Right ventricle myocardium inferior (tissue), 1 donor: ENCODE measurements at regions not wholly inside any gene's neighbourhood (a gene's known extent, or its start where the extent isn't known, plus 50 kb on each side); places are given as distances from the start of the nearest gene placed in this dataset.
A peak's percentile ranks its signal among the peaks of the same experiment; 100 is the strongest.
"Not testable (repeated sequence)": the region's sequence is repeated elsewhere in the genome, so short reads cannot be mapped to it uniquely, and the experiment has no call there.

ENCODE experiments used
- ATAC-seq: fragments of 200-7000 bp; cut with Tn5 transposase; one replicate; pipeline ENCODE4 v1.9.1; 2020; ENCODE audit warnings: mild to moderate bottlenecking, moderate library complexity
- DNase-seq: peaks from one replicate; pipeline ENCODE4 v3.0.0; 2021; ENCODE audit errors: missing footprints
- intact Hi-C: fragments of 100-400 bp; cut with DNase I; formaldehyde crosslinking; loops from one replicate; pipeline ENCODE4 v1.11.0; 2022
- donor health status: DM: no; HTN: yes; CAD: no; lungs with severe emphysema.

DNA sequence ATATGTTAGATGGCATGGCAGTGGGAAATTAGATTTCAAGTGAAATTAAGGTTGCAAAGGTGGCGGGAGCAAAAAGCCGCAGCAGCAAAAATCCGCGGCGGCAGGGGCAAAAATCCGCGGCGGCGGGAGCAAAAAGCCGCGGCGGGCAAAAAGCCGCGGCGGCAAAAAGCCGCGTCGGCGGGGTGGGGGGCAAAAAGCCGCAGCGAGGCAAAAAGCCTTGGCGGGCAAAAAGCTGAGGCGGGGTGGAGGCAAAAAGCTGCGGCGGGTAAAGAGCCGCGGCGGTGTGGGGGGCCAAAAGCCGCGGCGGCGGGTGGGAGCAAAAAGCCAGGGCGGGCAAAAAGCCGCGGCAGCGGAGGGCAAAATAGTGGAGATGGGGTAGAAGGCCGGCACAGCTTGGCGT is 197.6 kb downstream of the TP53TG3 start:
- intact Hi-C loops, ATAC-seq: not testable (repeated sequence)
- peak; percentile 8 for DNase-seq

DNA sequence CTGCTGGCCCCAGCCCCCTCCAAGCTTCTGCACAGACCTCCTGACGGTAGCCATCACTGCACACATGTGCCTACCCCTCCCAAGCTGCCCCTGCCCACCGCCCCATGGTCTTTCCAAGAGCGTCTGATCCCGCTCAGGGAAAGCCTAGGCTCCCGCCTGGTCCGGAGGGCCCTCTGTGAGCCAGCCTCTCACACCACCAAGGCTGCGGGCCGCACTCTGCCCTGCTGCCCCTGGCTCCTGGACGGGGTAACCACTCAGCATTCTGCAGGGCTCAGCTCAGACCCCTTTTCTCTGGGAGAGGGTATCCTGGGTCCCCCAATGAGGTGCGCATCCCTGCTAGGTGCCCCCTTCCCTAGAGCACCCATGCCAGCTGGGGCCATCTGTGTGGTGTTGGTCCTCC is 198.4 kb downstream of the TP53TG3 start:
- DNase-seq: peak; percentile 7
- intact Hi-C loops: not testable (repeated sequence)

DNA sequence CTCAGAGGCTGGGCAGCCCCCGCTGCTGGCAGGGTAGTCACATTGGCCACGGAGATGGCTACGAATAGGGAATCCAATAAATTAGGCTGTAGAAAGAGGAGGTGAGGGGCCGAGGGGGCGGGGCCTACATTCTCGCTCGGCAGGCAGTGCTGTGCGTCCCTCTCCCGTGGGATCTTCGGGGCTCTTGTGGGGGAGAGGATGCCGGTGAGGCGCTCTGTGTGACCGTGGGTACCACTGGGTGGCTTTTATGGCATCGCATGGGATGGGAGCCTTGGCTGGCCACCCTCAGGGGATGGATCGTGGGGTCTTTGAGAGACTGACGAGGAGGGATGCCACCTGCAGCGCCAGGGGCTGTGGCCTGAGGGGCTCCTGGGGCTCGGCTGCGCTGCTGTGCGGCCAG is 201.6 kb downstream of the TP53TG3 start:
- peak; percentile 20 for DNase-seq
- ATAC-seq, intact Hi-C loops: not testable (repeated sequence)

More for the DNA sequence above, 198.4 kb downstream of the TP53TG3 start:
- not testable (repeated sequence) for ATAC-seq

DNA sequence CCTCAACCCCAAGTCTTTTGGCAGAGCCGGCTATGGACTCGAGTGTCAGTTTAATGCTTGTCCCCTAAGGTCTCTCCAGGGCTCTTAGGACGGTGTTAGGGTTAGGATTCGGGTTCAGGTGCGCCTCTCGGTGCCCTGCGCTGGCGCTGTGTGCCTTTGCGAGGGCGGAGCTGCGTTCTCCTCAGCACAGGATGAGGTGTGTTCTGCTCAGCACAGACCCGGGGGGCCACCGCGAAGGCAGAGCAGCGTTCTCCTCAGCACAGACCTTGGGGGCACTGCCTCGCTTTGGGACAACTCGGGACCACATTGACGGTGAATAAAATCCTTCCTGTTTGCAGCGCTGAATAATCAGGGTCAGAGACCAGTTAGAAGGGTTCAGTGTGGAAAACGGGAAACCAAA is 208.6 kb downstream of the TP53TG3D start:
- intact Hi-C loops, ATAC-seq: not testable (repeated sequence)
- DNase-seq: peak; percentile 16

DNA sequence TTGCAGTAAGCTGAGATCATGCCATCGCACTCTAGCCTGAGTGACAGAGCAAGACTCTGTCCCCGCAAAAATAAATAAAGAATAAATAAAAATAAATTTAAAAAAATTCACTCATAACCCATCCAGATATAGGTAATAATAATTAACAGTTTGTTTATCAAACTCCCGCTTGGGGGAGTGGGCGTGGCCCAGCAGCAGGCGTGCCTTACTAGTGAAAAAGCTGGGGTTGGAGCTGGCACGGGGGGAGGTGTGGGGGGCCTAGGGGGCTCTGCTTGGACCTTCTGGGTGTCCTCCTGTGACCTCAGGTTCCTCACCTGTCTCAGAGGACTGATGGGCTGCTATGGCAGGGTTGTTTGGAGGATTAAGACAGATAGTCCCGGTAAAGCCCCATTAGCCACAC is 207.9 kb downstream of the TP53TG3D start:
- DNase-seq: peak; percentile 61
- intact Hi-C loops, ATAC-seq: not testable (repeated sequence)
